Epithelial cell of proximal tubule (primary cell): ENCODE measurements at regions not wholly inside any gene's neighbourhood (a gene's known extent, or its start where the extent isn't known, plus 50 kb on each side); places are given as distances from the start of the nearest gene placed in this dataset.

Experiments used
- DNase-seq: peaks from one replicate; pipeline ENCODE4 v3.0.0-alpha.2; 2011; ENCODE audit warnings: low read depth
- H3K4me3 ChIP-seq: 2 replicates; pipeline ENCODE4 v1.5.1; 2011; ENCODE audit warnings: low read depth, mild to moderate bottlenecking, low read length
- TF ChIP-seq, protein P1 (sequence below): conservative IDR thresholded peaks from 2 replicates; pipeline ENCODE4 v1.5.1; 2012; ENCODE audit warnings: low read depth, mild to moderate bottlenecking, low read length

GRCh38 chr6:103862297-103862696 is 997.4 kb downstream of the HACE1 start:
- DNase-seq, result no peak
- no peak overlapping the region for H3K4me3 ChIP-seq
- TF ChIP-seq, protein P1, sequence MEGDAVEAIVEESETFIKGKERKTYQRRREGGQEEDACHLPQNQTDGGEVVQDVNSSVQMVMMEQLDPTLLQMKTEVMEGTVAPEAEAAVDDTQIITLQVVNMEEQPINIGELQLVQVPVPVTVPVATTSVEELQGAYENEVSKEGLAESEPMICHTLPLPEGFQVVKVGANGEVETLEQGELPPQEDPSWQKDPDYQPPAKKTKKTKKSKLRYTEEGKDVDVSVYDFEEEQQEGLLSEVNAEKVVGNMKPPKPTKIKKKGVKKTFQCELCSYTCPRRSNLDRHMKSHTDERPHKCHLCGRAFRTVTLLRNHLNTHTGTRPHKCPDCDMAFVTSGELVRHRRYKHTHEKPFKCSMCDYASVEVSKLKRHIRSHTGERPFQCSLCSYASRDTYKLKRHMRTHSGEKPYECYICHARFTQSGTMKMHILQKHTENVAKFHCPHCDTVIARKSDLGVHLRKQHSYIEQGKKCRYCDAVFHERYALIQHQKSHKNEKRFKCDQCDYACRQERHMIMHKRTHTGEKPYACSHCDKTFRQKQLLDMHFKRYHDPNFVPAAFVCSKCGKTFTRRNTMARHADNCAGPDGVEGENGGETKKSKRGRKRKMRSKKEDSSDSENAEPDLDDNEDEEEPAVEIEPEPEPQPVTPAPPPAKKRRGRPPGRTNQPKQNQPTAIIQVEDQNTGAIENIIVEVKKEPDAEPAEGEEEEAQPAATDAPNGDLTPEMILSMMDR, result no peak

- TF ChIP-seq, protein P1, result no peak
- no peak for DNase-seq
- H3K4me3 ChIP-seq, result no peak overlapping the region
Measured at GRCh38 chr6:103858003-103858402, 1001.7 kb downstream of the HACE1 start.

DNA sequence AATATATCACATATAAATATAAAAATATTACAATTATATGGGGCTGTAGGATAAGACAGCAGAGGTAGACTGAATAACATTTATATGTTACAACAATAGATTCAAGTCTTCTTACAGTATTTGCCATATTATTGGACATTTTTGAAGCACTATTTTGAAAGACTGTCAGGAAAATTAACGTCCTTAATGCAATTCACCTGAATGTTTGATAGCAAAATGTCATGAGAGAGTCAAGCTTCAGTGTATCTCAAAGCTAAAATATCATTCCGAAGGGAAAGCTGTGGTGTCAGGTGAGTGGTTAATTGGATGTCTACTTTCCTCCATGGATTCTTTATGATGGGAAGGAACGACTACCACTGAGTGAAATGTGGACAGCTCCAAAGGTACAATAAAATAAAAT is 1004.0 kb downstream of the HACE1 start:
- TF ChIP-seq, protein P1, result no peak
- DNase-seq, result no peak
- H3K4me3 ChIP-seq, result no peak overlapping the region

DNA sequence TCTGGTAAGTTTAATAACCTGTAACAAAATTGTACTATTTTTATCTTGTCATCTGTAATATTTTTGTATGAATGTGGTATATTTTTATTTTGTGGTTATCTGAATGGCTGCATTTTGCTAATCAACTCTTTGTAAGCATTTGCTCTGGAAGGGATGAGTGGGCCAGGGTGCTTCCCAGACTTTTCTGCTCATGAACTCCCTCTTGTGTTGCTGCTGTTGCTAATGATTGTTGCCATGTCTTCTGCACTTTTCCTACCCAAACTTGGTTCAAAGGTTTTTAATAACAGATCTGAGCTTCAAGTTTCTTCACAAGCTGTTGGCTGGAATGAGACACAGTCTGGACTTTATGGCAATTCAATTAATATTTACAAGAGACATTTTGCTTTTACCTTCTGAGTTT is 1005.7 kb downstream of the HACE1 start:
- DNase-seq, result no peak
- TF ChIP-seq, protein P1, result no peak
- no peak overlapping the region for H3K4me3 ChIP-seq

DNA sequence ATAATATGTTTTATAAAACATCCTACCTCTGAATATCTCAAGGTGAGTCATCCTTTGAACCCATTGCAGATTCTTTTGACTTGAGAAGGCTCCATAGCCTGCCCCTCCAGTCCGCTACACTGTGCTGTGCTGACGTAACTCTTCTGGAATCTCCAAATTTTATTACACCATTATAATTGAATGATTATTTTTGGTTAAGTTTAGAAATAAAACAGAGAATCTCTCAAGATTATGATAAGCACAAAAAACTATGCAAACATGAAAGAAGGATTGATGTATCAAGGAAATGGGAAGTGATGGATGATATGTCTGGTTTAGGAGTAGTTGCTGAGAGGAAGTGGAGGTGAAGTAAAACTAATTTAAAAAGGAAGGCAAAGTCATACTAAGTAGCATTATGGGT is 1021.3 kb downstream of the HACE1 start:
- no peak for DNase-seq
- TF ChIP-seq, protein P1, result no peak

GRCh38 chr6:103826209-103826608 is 1033.5 kb downstream of the HACE1 start:
- H3K4me3 ChIP-seq, result no peak overlapping the region
- TF ChIP-seq, protein P1, result no peak
- no peak for DNase-seq

More for the DNA sequence above, 1021.3 kb downstream of the HACE1 start:
- H3K4me3 ChIP-seq, result no peak overlapping the region

DNA sequence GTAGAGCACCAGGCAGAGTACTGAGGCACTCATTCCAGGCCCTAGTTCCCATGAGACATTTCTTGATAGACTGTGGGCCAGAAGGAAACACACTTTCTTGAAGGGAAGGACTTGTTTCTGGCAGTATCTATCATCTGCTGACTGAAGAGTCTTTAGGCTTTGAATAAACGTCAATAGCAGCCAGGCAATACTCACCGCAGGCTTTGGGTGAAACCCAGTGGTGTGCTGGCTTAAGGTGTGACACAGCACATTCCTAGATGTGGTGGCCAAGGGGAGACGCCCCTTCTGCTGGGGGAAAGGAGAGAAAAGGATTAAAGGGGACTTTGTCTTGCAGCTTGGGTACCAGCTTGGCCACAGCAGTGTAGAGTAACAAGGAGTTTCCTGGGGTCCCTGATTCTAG is 1039.6 kb downstream of the HACE1 start:
- TF ChIP-seq, protein P1, result no peak
- H3K4me3 ChIP-seq, result no peak overlapping the region
- DNase-seq, result no peak
